ENCODE measurements at regions not wholly inside any gene's neighbourhood (a gene's known extent, or its start where the extent isn't known, plus 50 kb on each side); places are given as distances from the start of the nearest gene placed in this dataset.

DNA sequence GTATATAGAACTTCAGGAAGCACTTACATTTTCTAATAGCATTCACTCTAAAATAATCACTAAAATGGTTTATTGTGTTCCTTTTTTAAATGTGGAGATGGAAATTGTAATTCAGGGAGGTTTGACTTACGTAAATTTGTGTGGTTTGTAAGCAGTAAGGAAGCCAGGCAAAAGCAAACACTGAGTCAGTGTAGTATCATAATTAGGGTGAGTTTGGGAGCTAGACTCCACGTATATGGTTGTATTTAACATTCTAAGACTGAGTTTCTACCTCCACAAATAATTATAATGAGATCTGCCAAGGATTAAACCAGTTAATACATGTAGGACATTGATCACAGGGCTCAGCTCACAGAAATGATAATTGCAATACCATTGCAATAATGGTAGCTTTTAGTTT lies 425.5 kb downstream of the CBLN4 start:
- TF ChIP-seq, protein P1, sequence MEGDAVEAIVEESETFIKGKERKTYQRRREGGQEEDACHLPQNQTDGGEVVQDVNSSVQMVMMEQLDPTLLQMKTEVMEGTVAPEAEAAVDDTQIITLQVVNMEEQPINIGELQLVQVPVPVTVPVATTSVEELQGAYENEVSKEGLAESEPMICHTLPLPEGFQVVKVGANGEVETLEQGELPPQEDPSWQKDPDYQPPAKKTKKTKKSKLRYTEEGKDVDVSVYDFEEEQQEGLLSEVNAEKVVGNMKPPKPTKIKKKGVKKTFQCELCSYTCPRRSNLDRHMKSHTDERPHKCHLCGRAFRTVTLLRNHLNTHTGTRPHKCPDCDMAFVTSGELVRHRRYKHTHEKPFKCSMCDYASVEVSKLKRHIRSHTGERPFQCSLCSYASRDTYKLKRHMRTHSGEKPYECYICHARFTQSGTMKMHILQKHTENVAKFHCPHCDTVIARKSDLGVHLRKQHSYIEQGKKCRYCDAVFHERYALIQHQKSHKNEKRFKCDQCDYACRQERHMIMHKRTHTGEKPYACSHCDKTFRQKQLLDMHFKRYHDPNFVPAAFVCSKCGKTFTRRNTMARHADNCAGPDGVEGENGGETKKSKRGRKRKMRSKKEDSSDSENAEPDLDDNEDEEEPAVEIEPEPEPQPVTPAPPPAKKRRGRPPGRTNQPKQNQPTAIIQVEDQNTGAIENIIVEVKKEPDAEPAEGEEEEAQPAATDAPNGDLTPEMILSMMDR (conservative IDR thresholded peaks at IDR 0.05; ENCODE audit: low read depth in 2 of 2), result no peak
- no peak for TF ChIP-seq EZH2phosphoT487 (IDR thresholded peaks at IDR 0.05; ENCODE audit: unreplicated experiment)
- TF ChIP-seq CREB1 (CRISPR knock-in tag; IDR thresholded peaks at IDR 0.05; ENCODE audit: low read depth), result no peak
- no peak for TF ChIP-seq ZNF114 (CRISPR knock-in tag; IDR thresholded peaks at IDR 0.05)
- no peak for TF ChIP-seq EZH2 (IDR thresholded peaks at IDR 0.05; ENCODE audit: low read depth, unreplicated experiment)
- TF ChIP-seq POLR2AphosphoS5 (IDR thresholded peaks at IDR 0.05; ENCODE audit: low read depth), result no peak
- TF ChIP-seq, protein P2, sequence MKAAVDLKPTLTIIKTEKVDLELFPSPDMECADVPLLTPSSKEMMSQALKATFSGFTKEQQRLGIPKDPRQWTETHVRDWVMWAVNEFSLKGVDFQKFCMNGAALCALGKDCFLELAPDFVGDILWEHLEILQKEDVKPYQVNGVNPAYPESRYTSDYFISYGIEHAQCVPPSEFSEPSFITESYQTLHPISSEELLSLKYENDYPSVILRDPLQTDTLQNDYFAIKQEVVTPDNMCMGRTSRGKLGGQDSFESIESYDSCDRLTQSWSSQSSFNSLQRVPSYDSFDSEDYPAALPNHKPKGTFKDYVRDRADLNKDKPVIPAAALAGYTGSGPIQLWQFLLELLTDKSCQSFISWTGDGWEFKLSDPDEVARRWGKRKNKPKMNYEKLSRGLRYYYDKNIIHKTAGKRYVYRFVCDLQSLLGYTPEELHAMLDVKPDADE (IDR thresholded peaks at IDR 0.05), result no peak
- TF ChIP-seq, protein P3, sequence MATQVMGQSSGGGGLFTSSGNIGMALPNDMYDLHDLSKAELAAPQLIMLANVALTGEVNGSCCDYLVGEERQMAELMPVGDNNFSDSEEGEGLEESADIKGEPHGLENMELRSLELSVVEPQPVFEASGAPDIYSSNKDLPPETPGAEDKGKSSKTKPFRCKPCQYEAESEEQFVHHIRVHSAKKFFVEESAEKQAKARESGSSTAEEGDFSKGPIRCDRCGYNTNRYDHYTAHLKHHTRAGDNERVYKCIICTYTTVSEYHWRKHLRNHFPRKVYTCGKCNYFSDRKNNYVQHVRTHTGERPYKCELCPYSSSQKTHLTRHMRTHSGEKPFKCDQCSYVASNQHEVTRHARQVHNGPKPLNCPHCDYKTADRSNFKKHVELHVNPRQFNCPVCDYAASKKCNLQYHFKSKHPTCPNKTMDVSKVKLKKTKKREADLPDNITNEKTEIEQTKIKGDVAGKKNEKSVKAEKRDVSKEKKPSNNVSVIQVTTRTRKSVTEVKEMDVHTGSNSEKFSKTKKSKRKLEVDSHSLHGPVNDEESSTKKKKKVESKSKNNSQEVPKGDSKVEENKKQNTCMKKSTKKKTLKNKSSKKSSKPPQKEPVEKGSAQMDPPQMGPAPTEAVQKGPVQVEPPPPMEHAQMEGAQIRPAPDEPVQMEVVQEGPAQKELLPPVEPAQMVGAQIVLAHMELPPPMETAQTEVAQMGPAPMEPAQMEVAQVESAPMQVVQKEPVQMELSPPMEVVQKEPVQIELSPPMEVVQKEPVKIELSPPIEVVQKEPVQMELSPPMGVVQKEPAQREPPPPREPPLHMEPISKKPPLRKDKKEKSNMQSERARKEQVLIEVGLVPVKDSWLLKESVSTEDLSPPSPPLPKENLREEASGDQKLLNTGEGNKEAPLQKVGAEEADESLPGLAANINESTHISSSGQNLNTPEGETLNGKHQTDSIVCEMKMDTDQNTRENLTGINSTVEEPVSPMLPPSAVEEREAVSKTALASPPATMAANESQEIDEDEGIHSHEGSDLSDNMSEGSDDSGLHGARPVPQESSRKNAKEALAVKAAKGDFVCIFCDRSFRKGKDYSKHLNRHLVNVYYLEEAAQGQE (IDR thresholded peaks at IDR 0.05; ENCODE audit: unreplicated experiment), result no peak
- no peak for TF ChIP-seq JUNB (IDR thresholded peaks at IDR 0.05; ENCODE audit: unreplicated experiment)
- no peak for TF ChIP-seq STAT1 (IDR thresholded peaks at IDR 0.05; ENCODE audit: unreplicated experiment)

Measured in GM23338 (cell line).